Astrocyte (in vitro differentiated cells and primary cell): ENCODE measurements at regions not wholly inside any gene's neighbourhood (a gene's known extent, or its start where the extent isn't known, plus 50 kb on each side); places are given as distances from the start of the nearest gene placed in this dataset.

Experiments used
- EZH2 ChIP-seq: IDR thresholded peaks from 2 replicates; pipeline ENCODE4 v1.6.1; 2012; ENCODE audit warnings: mild to moderate bottlenecking, low read length, inconsistent platforms; ENCODE audit not compliant: insufficient read depth
- TF ChIP-seq, protein P1 (sequence below): IDR thresholded peaks from 2 replicates; pipeline ENCODE4 v1.5.1; 2011; ENCODE audit warnings: low read depth, mild to moderate bottlenecking, inconsistent platforms, low read length, moderate library complexity; ENCODE audit not compliant: insufficient read depth

DNA sequence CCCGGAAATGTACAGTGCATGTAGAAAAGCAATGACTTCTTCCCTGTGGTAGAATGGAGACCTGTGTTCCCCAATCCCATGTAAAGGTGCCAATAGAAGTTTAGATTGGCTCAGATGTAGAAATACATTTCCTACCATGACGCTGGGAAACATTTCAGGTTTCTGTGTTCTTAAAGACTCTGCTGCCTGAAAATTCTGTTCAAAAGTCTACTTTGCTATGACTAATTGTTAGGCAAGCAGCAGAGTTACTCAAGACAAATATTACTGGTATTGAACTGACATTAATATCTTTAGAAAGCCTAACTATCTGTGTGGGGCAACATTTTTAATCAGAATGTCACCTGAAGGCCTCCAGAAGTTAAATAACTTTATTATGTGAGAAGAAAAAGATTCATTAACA lies 75.5 kb upstream of the ELL2 start:
- TF ChIP-seq EZH2, result no peak
- TF ChIP-seq, protein P1, sequence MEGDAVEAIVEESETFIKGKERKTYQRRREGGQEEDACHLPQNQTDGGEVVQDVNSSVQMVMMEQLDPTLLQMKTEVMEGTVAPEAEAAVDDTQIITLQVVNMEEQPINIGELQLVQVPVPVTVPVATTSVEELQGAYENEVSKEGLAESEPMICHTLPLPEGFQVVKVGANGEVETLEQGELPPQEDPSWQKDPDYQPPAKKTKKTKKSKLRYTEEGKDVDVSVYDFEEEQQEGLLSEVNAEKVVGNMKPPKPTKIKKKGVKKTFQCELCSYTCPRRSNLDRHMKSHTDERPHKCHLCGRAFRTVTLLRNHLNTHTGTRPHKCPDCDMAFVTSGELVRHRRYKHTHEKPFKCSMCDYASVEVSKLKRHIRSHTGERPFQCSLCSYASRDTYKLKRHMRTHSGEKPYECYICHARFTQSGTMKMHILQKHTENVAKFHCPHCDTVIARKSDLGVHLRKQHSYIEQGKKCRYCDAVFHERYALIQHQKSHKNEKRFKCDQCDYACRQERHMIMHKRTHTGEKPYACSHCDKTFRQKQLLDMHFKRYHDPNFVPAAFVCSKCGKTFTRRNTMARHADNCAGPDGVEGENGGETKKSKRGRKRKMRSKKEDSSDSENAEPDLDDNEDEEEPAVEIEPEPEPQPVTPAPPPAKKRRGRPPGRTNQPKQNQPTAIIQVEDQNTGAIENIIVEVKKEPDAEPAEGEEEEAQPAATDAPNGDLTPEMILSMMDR, result no peak
